ENCODE measurements at regions not wholly inside any gene's neighbourhood (a gene's known extent, or its start where the extent isn't known, plus 50 kb on each side); places are given as distances from the start of the nearest gene placed in this dataset.

DNA sequence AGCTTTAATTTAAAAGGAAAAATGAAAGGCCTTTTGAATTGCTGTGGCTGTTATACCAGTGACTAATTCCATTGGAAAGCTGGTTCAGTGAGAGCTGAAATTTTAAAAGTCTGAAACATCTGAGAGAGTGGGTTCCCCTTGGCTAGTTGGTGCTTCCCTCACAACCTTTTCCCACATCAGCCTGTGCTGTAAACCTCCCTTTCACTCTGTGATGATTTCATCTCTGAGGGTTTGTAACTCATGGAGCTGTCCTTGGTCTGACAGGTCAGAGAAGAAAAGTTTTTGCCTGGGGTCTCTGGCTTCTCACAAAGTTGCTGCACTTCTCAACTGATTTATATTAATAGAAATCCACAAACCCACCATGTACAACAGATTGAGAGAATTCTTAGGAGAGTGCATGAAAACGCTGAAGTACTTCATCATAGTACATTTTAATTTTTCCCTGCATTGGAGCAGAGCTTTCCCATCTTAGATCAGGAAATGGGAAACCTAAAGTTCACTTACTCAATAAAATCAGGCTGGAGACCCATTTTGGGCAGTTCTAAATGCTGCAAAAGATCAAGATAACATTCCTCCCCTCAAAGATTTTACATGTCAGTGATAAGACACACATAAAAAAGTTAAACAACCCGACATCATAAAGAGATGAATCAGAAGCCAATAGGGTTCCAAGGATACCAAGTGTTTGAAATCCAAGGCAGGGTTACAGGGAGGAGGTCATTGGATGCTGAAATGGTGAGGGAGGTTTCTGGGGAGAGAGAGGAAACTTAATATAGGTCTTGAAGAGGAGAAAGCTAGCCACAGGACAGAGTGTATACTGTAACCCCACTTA lies 157.0 kb upstream of the MKLN1 start:
- TF ChIP-seq, protein P1, sequence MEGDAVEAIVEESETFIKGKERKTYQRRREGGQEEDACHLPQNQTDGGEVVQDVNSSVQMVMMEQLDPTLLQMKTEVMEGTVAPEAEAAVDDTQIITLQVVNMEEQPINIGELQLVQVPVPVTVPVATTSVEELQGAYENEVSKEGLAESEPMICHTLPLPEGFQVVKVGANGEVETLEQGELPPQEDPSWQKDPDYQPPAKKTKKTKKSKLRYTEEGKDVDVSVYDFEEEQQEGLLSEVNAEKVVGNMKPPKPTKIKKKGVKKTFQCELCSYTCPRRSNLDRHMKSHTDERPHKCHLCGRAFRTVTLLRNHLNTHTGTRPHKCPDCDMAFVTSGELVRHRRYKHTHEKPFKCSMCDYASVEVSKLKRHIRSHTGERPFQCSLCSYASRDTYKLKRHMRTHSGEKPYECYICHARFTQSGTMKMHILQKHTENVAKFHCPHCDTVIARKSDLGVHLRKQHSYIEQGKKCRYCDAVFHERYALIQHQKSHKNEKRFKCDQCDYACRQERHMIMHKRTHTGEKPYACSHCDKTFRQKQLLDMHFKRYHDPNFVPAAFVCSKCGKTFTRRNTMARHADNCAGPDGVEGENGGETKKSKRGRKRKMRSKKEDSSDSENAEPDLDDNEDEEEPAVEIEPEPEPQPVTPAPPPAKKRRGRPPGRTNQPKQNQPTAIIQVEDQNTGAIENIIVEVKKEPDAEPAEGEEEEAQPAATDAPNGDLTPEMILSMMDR (optimal IDR thresholded peaks at IDR 0.05 in 1 of 3, IDR thresholded peaks at IDR 0.05 in 1 of 3, conservative IDR thresholded peaks at IDR 0.05 in 1 of 3; ENCODE audit: extremely low read depth in 1 of 3, insufficient read depth in 2 of 3, low read length in 3 of 3) = no peak
- TF ChIP-seq EZH2 (IDR thresholded peaks at IDR 0.05; ENCODE audit: low read length) = no peak

Data from keratinocyte (primary cell).